HEK293 (cell line): ENCODE measurements at regions not wholly inside any gene's neighbourhood (a gene's known extent, or its start where the extent isn't known, plus 50 kb on each side); places are given as distances from the start of the nearest gene placed in this dataset.

Source experiments
- ATF2 ChIP-seq: fragments of 450-650 bp; formaldehyde crosslinking; IDR thresholded peaks from 2 replicates; pipeline ENCODE4 v1.5.1; 2016; ENCODE audit warnings: missing biosample characterization, missing genetic modification characterization, low read depth
- CTCF ChIP-seq: fragments of 450-650 bp; formaldehyde crosslinking; IDR thresholded peaks from 2 replicates; pipeline ENCODE4 v1.5.1; 2016; ENCODE audit warnings: missing biosample characterization, missing genetic modification characterization
- KLF16 ChIP-seq: fragments of 450-650 bp; formaldehyde crosslinking; IDR thresholded peaks from 2 replicates; pipeline ENCODE4 v1.5.1; 2017; ENCODE audit warnings: missing biosample characterization, missing genetic modification characterization
- REST ChIP-seq: fragments of 450-650 bp; formaldehyde crosslinking; IDR thresholded peaks from 2 replicates; pipeline ENCODE4 v1.5.1; 2016; ENCODE audit warnings: missing biosample characterization, missing genetic modification characterization
- ZBTB11 ChIP-seq: fragments of 450-650 bp; formaldehyde crosslinking; conservative IDR thresholded peaks from 2 replicates; pipeline ENCODE4 v1.5.1; 2016; ENCODE audit warnings: low read depth, missing biosample characterization, missing genetic modification characterization
- ZNF140 ChIP-seq: fragments of 450-650 bp; formaldehyde crosslinking; IDR thresholded peaks from 2 replicates; pipeline ENCODE4 v1.5.1; 2016; ENCODE audit warnings: missing biosample characterization, missing genetic modification characterization
- ZNF18 ChIP-seq: fragments of 450-650 bp; formaldehyde crosslinking; IDR thresholded peaks from 2 replicates; pipeline ENCODE4 v1.5.1; 2016; ENCODE audit warnings: missing biosample characterization, missing genetic modification characterization
- ZNF19 ChIP-seq: fragments of 450-650 bp; formaldehyde crosslinking; IDR thresholded peaks from 2 replicates; pipeline ENCODE4; 2016; ENCODE audit warnings: missing biosample characterization, missing genetic modification characterization, low read depth
- ZNF324 ChIP-seq: fragments of 450-650 bp; formaldehyde crosslinking; IDR thresholded peaks from 2 replicates; pipeline ENCODE4 v1.5.1; 2016; ENCODE audit warnings: missing biosample characterization, missing genetic modification characterization
- ZNF707 ChIP-seq: fragments of 450-650 bp; formaldehyde crosslinking; IDR thresholded peaks from 2 replicates; pipeline ENCODE4 v1.5.1; 2016; ENCODE audit warnings: missing biosample characterization, missing genetic modification characterization
- ZNF785 ChIP-seq: fragments of 450-650 bp; formaldehyde crosslinking; IDR thresholded peaks from 2 replicates; pipeline ENCODE4 v1.5.1; 2016; ENCODE audit warnings: missing biosample characterization, missing genetic modification characterization
- ZNF792 ChIP-seq: fragments of 450-650 bp; formaldehyde crosslinking; IDR thresholded peaks from 2 replicates; pipeline ENCODE4 v1.5.1; 2016; ENCODE audit warnings: missing biosample characterization, missing genetic modification characterization
- ZSCAN23 ChIP-seq: fragments of 450-650 bp; formaldehyde crosslinking; IDR thresholded peaks from 2 replicates; pipeline ENCODE4 v1.5.1; 2016; ENCODE audit warnings: missing biosample characterization, missing genetic modification characterization

GRCh38 chr3:103052236-103052830, 617.5 kb downstream of the ZPLD1 start:
- no peak for TF ChIP-seq REST
- no peak for TF ChIP-seq CTCF (tag by site-specific recombination)
- TF ChIP-seq ZNF19 (tag by site-specific recombination), result no peak
- TF ChIP-seq ZNF324 (tag by site-specific recombination), result no peak
- no peak for TF ChIP-seq ZNF18
- TF ChIP-seq ZNF792, result no peak
- no peak for TF ChIP-seq ATF2 (tag by site-specific recombination)
- TF ChIP-seq KLF16, result no peak
- no peak for TF ChIP-seq ZNF785 (tag by site-specific recombination)
- no peak for TF ChIP-seq ZNF140 (tag by site-specific recombination)
- TF ChIP-seq ZSCAN23 (tag by site-specific recombination), result no peak
- no peak for TF ChIP-seq ZBTB11 (tag by site-specific recombination)
- TF ChIP-seq ZNF707 (tag by site-specific recombination), result no peak
